ENCODE measurements at regions not wholly inside any gene's neighbourhood (a gene's known extent, or its start where the extent isn't known, plus 50 kb on each side); places are given as distances from the start of the nearest gene placed in this dataset.

DNA sequence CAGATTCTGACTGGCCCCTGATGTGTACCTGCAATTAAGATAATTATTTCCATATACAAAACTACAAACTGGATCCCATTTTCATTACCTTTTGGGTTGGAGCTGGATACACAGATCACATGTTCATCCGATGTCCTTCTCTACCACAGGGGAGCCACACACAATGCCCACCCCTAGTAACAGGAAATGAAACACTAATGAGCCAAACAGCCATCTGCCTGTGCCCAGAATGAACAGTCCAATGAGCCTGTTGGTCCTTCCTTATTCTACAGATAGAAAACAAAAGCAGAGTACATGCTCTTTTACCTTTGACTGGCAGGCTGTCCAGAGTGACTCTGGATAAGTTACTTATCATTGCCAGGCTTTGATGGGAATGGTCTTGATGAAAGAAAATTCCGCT, 68.6 kb downstream of the SIPA1L2 start:
- ATAC-seq = no peak
- no peak overlapping the region for H3K27ac Mint-ChIP-seq
- no peaks in the 10 kb centered on the region for H3K4me1 Mint-ChIP-seq
- no peaks in the 10 kb centered on the region for H3K9me3 Mint-ChIP-seq
- H3K4me3 Mint-ChIP-seq = no peak overlapping the region
- H3K27me3 Mint-ChIP-seq = no peaks in the 10 kb centered on the region
- H3K36me3 Mint-ChIP-seq = no peaks in the 10 kb centered on the region

DNA sequence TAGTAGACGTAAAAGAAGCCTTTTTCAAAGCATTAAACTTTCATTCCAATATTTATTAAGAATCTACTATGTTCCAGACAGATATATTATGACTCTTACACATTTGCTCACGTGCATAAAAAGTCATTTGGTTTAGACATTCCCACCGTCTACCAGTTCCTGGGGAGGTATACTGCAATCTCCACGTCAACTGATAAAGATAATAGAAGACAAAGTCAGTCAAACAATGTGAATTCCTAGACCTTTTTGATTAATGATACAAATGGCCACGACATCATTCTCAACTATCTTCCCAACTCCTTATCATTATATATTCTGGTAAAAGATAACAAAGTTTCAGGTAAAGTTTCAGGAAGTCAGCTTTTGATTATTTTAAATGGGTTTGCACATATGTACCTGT, 69.0 kb downstream of the SIPA1L2 start:
- Mint-ChIP-seq H3K9me3 (no peaks in the 10 kb centered on the region), H3K4me1 (no peaks in the 10 kb centered on the region), H3K27ac (no peak overlapping the region), H3K4me3 (no peak overlapping the region), H3K36me3 (no peaks in the 10 kb centered on the region), H3K27me3 (no peaks in the 10 kb centered on the region)
- no peak for ATAC-seq

DNA sequence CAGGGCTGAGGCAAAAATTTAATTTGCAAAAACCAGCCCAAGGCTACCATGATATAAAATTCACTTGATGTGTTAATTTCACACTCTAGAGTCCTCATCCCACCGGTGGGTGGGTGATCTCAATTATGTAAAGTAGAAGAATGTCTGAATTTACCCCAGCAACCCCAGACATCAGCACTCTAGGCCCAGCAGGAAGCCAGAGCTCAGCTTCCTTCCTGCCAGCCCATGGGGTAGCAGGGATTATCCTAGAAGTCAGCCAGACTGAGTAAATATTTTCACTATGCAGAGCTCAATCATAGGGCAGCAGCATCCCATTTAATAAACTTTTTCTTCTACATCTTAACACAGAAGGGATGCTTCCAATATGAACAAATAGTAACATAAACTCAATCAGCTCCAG, 71.0 kb downstream of the SIPA1L2 start:
- H3K27ac Mint-ChIP-seq = no peak overlapping the region
- no peaks in the 10 kb centered on the region for H3K36me3 Mint-ChIP-seq
- no peak for ATAC-seq
- no peaks in the 10 kb centered on the region for H3K4me1 Mint-ChIP-seq
- H3K9me3 Mint-ChIP-seq = no peaks in the 10 kb centered on the region
- H3K4me3 Mint-ChIP-seq = no peak overlapping the region
- H3K27me3 Mint-ChIP-seq = no peaks in the 10 kb centered on the region

DNA sequence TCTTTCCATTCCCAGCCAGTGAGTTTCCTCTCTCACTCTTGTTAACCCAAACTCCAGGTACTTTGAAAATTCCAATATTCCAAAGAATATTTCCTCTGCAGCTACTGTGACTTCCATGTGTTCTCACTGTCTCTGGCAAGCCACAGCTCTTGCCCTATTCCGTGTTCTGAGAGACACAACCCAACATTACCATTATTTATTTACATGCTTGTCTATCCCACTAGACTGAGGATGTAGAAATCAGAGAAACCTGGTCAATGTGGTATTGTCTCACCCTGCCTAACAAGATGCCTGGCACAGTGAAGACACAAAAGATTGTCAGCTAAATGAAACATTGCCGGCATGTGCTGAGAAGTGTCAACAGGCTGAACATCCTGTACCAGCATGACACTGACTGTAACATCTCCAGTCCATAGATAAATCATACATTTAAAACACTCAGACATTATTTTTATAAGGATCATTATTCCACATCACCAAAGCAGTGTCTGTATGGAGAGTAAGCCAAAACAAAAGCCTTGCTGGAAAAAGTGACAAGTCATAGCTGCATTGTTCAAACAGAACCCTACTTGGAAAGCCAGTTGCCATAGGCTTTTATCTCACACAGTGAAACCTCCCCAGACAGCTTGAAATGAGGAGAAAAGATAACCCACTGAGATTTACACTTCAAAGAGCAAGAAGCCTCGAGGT, 72.3 kb downstream of the SIPA1L2 start:
- no peaks in the 10 kb centered on the region for H3K9me3 Mint-ChIP-seq
- no peak overlapping the region for H3K4me3 Mint-ChIP-seq
- no peaks in the 10 kb centered on the region for H3K36me3 Mint-ChIP-seq
- no peaks in the 10 kb centered on the region for H3K4me1 Mint-ChIP-seq
- H3K27me3 Mint-ChIP-seq = no peaks in the 10 kb centered on the region
- ATAC-seq = no peak
- no peak overlapping the region for H3K27ac Mint-ChIP-seq

DNA sequence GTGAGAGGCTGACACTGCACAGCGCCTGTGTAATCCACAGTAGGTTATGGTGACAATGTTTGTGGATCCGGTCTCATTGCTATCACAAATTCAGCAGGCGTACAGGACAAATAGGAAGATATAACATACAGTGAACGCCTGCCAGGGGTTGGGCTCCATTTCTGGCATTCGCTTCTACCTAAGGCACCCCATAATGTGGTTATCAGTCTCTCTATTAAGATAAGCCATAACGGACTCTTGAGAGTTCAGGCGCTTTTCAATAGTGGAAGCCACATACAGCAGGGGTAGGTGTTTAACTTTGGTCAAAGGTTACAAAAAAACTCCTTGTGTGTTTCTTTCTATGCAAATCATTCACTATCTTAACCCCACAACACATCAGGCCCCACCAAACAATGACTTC, 72.8 kb downstream of the SIPA1L2 start:
- ATAC-seq = no peak
- no peak overlapping the region for H3K27ac Mint-ChIP-seq
- H3K4me1 Mint-ChIP-seq = no peaks in the 10 kb centered on the region
- H3K27me3 Mint-ChIP-seq = no peaks in the 10 kb centered on the region
- H3K36me3 Mint-ChIP-seq = no peaks in the 10 kb centered on the region
- H3K9me3 Mint-ChIP-seq = no peaks in the 10 kb centered on the region
- no peak overlapping the region for H3K4me3 Mint-ChIP-seq

DNA sequence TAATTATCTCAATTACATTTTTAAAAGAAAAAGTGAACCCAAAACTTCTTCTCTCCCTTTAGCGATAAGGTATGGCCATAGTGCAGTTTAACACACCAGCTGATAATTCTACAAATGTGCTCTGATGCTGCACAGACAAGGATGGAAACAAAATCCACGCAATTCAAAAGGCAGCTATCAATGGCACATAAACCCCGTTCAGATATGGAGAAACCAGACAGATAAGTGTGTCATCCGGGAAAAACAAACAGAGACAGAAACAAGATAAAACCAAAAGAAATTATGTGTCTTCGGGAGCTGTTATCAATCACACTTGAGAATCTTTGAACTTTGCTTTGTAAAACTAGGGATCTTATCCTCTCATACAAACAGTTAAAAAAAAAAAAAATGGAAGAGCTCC, 73.6 kb downstream of the SIPA1L2 start:
- no peak for ATAC-seq
- H3K9me3 Mint-ChIP-seq = no peaks in the 10 kb centered on the region
- H3K4me3 Mint-ChIP-seq = no peak overlapping the region
- no peak overlapping the region for H3K27ac Mint-ChIP-seq
- H3K27me3 Mint-ChIP-seq = peaks cover 3% of the 10 kb centered on the region
- H3K36me3 Mint-ChIP-seq = no peaks in the 10 kb centered on the region
- no peaks in the 10 kb centered on the region for H3K4me1 Mint-ChIP-seq

DNA sequence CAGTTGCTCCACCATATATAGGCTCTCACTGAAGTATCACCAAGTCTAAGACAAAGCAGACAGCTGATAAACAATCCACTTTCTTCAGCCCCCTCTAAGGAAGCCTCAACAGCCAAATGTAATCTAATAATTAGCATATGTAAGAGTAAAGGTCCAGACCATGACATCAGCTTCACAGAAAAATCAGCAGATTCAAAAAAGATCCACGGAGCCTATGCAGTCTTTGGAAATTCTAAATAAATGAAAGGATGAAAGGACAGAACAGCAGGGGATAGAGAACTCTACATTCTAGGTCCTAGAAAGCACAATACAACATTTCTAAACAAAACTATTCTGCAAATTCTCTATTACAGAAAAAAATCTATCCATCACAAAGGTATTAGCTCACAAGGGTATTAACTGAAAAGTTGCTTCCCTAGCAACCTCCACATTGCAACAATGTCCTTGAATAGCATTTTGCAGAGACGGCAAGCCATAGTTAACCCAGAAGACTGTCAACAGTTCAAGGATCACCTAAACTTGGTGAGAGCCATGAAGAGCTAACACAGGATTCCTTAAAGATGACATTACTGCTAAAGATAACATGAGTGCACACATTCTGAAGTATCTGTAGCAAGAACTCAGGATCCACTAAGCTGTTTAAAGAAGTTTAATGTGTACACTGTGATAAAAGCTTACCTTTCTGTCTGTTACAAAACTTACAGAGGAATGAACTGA, 74.3 kb downstream of the SIPA1L2 start:
- Mint-ChIP-seq H3K9me3 (no peaks in the 10 kb centered on the region), H3K27ac (no peak overlapping the region), H3K4me3 (no peak overlapping the region), H3K4me1 (no peaks in the 10 kb centered on the region), H3K36me3 (no peaks in the 10 kb centered on the region), H3K27me3 (peaks cover 8% of the 10 kb centered on the region)
- no peak for ATAC-seq

DNA sequence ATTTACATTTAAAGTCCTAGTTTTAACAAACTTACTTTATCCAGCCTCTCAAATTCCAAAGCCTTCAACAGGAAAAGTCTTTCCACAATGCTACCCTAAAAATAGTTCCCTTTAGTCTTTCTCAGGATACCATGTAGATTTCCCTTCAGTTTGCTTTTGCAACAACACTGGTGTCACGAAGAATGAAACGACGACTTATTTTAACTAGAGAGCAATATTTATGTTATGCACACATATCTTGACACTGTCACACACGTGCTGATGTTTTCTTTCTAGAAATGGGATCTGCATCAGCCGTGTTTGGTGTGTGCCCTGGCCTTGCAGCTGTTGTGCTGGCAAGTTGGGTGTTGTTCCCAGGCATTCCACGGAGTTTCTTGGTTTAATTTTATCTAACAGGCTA, 75.5 kb downstream of the SIPA1L2 start:
- Mint-ChIP-seq H3K9me3 (no peaks in the 10 kb centered on the region), H3K27ac (no peak overlapping the region), H3K36me3 (no peaks in the 10 kb centered on the region), H3K4me3 (no peak overlapping the region), H3K27me3 (peaks cover 8% of the 10 kb centered on the region), H3K4me1 (no peaks in the 10 kb centered on the region)
- ATAC-seq = no peak

DNA sequence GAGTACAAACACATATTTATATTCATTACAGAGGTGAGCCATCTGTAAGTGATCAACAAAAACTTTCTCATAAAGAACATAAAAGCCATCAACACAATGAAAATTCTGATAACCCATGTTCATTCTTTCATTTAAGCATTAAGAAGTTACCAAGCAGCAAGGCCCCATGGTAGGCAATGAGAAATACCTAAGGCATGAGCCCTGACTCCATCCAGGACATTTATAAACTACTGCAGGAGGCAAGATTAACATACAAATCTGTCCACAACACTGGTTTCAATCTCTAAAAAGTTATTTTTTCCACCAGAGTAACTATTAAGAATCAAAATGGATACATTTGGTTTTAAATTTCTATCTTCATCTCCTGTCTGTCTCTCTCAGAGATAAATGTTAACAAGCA, 76.1 kb downstream of the SIPA1L2 start:
- no peak for ATAC-seq
- Mint-ChIP-seq H3K27me3 (peaks cover 8% of the 10 kb centered on the region), H3K9me3 (no peaks in the 10 kb centered on the region), H3K4me1 (no peaks in the 10 kb centered on the region), H3K4me3 (no peak overlapping the region), H3K36me3 (no peaks in the 10 kb centered on the region), H3K27ac (no peak overlapping the region)

DNA sequence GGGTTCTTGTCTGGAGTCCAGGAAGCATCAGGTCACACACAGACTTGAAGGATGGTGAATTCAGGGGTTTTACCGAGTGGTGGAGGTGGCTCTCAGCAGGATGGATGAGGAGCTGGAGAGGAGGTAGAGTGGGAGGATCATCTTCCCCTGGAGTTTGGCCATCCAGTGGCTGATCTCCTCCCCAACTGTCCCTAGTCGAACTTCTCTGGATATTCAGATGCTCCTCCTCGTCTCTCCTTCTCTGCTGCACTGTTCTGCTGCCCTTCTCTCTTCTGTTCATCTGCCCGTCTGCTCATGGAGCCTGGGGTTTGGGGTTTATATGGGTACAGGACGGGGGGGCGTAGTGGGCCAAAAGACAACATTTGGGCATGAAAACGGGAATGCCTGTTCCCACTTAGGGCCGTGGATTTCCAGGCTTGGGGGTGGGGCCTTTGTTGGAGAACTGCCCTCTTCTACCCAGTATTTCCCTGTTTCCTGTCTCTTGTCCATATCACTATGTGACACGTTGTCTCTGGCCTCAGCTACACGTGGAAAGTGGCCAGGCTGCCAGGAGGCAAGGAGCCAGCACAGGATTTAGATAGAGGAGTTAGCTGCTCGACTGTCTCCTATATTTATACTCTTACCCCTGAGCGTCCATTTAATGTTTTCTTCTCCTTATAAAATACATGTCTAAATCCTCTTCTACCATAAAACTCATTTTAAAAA, 76.7 kb downstream of the SIPA1L2 start:
- Mint-ChIP-seq H3K27me3 (peaks cover 8% of the 10 kb centered on the region), H3K9me3 (no peaks in the 10 kb centered on the region), H3K4me3 (no peak overlapping the region), H3K4me1 (no peaks in the 10 kb centered on the region), H3K36me3 (no peaks in the 10 kb centered on the region), H3K27ac (no peak overlapping the region)
- ATAC-seq = no peak

DNA sequence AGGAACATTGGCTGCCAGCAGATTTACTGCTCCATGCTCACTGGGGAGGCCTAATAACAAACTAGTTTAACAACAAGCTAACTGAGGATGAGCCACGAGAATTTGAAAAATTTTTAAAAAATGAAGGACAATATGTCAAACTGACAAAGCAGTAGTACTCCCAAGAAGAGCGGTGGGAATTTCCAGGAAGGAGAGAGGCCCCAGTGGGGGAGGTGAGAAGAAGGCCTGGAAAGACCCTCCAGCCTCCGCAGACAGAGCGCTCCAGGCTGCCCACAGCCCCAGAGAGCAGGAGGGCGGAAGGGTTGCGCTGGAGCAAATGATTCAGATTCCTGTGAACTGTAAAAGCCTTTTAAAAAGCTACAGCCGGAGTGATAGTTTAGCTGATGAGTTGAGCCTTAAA, 78.5 kb downstream of the SIPA1L2 start:
- Mint-ChIP-seq H3K27me3 (peaks cover 8% of the 10 kb centered on the region), H3K27ac (no peak overlapping the region), H3K36me3 (no peaks in the 10 kb centered on the region), H3K4me3 (no peak overlapping the region), H3K9me3 (no peaks in the 10 kb centered on the region), H3K4me1 (no peaks in the 10 kb centered on the region)
- ATAC-seq = no peak

DNA sequence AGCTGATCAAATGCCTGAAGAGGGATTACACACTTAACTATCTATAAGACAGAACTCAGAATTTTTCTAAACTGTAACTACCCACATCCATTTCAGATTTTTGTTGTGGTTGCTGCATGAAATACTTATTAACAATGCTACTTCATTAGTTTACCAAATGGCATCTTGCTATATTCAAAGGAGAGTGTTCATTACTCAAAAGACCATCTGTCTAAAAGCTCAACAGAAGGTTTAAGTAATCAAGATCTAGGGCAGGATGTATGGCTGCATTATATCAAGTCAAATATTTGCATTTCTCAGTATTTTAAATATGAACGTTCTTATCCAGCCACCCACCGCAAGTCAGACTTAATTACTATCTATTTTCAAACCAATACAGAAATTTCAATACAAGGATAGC, 79.9 kb downstream of the SIPA1L2 start:
- Mint-ChIP-seq H3K4me1 (no peaks in the 10 kb centered on the region), H3K27ac (no peak overlapping the region), H3K4me3 (no peak overlapping the region), H3K36me3 (no peaks in the 10 kb centered on the region), H3K9me3 (no peaks in the 10 kb centered on the region), H3K27me3 (peaks cover 8% of the 10 kb centered on the region)
- no peak for ATAC-seq

DNA sequence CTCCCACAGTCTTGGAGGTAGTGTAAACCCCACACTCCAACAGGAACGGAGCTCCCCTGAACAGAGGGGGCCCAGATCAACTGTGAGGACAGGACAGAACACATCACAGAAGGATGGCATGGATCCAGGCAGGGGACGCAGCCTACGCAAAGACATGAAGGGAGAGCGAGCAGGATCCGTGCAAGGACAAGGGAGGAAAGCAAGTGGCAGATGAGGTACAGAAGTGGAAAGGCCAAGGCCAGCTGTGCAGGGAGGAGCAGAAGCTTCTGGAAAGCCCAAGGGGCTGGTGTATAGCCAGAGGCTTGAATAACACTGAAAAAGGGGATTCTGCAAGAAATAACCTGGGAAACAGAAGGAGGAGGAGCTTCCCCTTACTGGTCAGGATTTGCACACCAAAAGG, 81.2 kb downstream of the SIPA1L2 start:
- H3K9me3 Mint-ChIP-seq = no peaks in the 10 kb centered on the region

DNA sequence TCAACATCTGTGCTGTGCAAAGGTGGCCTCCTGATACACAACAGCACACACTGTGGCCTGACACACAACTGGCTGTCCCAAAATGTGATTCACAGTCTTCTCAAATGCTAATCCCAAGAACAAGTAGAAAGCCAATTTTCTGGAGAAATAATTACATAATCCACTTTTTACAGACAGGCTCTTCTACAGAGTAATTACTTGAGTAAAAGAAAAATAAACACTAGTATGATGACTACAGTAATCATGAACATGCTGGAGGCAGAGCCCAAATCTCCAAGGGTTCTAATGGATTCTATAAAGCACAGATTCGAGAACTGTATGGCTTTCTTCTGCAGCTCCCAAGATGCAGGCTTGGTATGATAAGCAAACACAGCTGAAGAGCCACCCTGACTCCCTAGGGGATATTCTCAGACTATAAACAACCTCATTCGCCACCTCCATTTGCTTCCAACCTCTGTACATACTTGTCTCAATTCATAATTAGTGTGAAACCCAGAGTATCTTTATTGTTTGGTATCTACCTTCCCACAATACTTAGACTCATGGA, 81.9 kb downstream of the SIPA1L2 start:
- Mint-ChIP-seq H3K4me1 (no peaks in the 10 kb centered on the region), H3K4me3 (no peak overlapping the region), H3K27me3 (peaks cover 8% of the 10 kb centered on the region), H3K9me3 (no peaks in the 10 kb centered on the region), H3K27ac (no peak overlapping the region), H3K36me3 (no peaks in the 10 kb centered on the region)
- no peak for ATAC-seq

More for the DNA sequence above, 81.2 kb downstream of the SIPA1L2 start:
- Mint-ChIP-seq H3K27ac (no peak overlapping the region), H3K4me3 (no peak overlapping the region), H3K27me3 (peaks cover 8% of the 10 kb centered on the region), H3K36me3 (no peaks in the 10 kb centered on the region), H3K4me1 (no peaks in the 10 kb centered on the region)
- ATAC-seq = no peak

DNA sequence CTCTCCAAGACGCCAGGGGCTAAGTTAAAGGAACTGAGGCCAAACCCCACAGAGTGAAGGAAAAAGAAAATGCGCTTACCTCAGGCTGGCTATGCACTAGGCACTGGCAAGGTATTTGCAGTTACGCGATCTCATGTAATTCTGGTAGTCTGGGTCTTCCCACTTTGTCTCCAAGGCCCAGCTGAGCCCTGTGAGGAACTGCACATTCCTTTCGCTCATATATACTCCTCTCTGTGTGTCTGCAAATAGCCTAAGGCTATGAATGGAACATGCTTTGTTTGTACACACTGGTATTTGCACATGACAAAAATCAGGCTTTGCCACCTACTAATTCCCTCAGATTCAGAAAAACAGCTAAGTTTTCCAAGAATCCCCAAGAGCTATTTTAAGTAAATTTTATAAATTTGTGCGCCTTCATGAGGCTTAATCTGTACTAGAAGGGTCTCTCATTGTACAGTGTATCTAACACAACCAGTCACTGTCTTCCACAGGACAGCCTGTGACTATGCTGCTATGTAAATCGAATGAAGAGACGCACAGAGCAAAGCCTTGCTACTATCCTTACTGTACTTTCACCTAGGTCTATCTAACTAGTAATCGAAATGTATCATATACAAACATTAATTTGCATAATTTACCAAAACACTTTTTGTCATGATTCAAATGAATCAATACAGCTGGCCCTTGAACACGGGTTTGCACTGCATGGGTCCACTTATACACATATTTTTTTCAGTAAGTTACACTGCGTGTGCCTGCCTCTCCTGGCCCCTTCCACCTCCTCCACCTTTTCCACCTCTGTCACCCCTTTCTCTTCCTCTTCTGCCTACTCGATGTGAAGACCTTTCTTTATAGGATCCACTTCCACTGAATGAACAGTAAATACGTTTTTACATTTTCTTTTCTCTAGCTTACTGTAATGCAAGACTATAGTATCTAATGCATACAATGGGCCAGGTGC, 87.0 kb downstream of the SIPA1L2 start:
- ATAC-seq = no peak
- no peak overlapping the region for H3K27ac Mint-ChIP-seq
- no peaks in the 10 kb centered on the region for H3K27me3 Mint-ChIP-seq
- no peaks in the 10 kb centered on the region for H3K36me3 Mint-ChIP-seq
- no peaks in the 10 kb centered on the region for H3K4me1 Mint-ChIP-seq
- no peak overlapping the region for H3K4me3 Mint-ChIP-seq
- no peaks in the 10 kb centered on the region for H3K9me3 Mint-ChIP-seq

Measured in stimulated activated memory B cell treated with anti-CD40 and anti-IgM and Interleukin-4, amounts not matched to agents 10 μg/mL and 1 μg/mL and 100 μg/mL, for 72 hours (primary cell).